Activated CD8-positive, alpha-beta memory T cell treated with anti-CD3 and anti-CD28 coated beads, Interleukin-2, amount 50 U/mL, for 24 hours (primary cell): ENCODE measurements at regions not wholly inside any gene's neighbourhood (a gene's known extent, or its start where the extent isn't known, plus 50 kb on each side); places are given as distances from the start of the nearest gene placed in this dataset.
"Not testable (repeated sequence)": the region's sequence is repeated elsewhere in the genome, so short reads cannot be mapped to it uniquely, and the experiment has no call there.

ENCODE experiments used
- DNase-seq: peaks from one replicate; pipeline ENCODE4 v3.0.0-alpha.2; 2020; ENCODE audit errors: extremely low read depth

- DNase-seq: no peak
These were observed 215.6 kb downstream of the DHX15 start for GRCh38 chr4:24368801-24369200.

- DNase-seq: no peak
These were observed 219.5 kb downstream of the DHX15 start for GRCh38 chr4:24364852-24365251.

- no peak for DNase-seq
These were observed 220.1 kb downstream of the DHX15 start for GRCh38 chr4:24364249-24364648.

GRCh38 chr4:24363751-24364150 is 220.6 kb downstream of the DHX15 start:
- DNase-seq: no peak

GRCh38 chr4:24352112-24352511 is 232.2 kb downstream of the DHX15 start:
- DNase-seq: no peak

GRCh38 chr4:24349168-24349996 is 235.0 kb downstream of the DHX15 start:
- not testable (repeated sequence) for DNase-seq

- DNase-seq: no peak
These were observed 245.1 kb downstream of the DHX15 start for GRCh38 chr4:24339260-24339659.

- DNase-seq: no peak
These were observed 246.7 kb downstream of the DHX15 start for GRCh38 chr4:24337451-24338190.

GRCh38 chr4:24335616-24336015 is 248.7 kb downstream of the DHX15 start:
- no peak for DNase-seq

- DNase-seq: no peak
These were observed 249.4 kb downstream of the DHX15 start for GRCh38 chr4:24334906-24335305.

- no peak for DNase-seq
These were observed 253.8 kb downstream of the DHX15 start for GRCh38 chr4:24330573-24330972.

GRCh38 chr4:24330172-24330571 is 254.2 kb downstream of the DHX15 start:
- DNase-seq: no peak

- no peak for DNase-seq
These were observed 255.6 kb downstream of the DHX15 start for GRCh38 chr4:24328711-24329110.

GRCh38 chr4:24328310-24328709 is 256.0 kb downstream of the DHX15 start:
- DNase-seq: no peak

GRCh38 chr4:24322995-24323394 is 261.4 kb downstream of the DHX15 start:
- no peak for DNase-seq

GRCh38 chr4:24322511-24322910 is 261.8 kb downstream of the DHX15 start:
- DNase-seq: no peak

GRCh38 chr4:24321616-24322015 is 262.7 kb downstream of the DHX15 start:
- DNase-seq: no peak

GRCh38 chr4:24321131-24321530 is 263.2 kb downstream of the DHX15 start:
- DNase-seq: no peak

- no peak for DNase-seq
These were observed 265.0 kb downstream of the DHX15 start for GRCh38 chr4:24319387-24319786.

- no peak for DNase-seq
These were observed 269.3 kb downstream of the DHX15 start for GRCh38 chr4:24315056-24315455.

- no peak for DNase-seq
These were observed 272.0 kb downstream of the DHX15 start for GRCh38 chr4:24312261-24312913.

- no peak for DNase-seq
These were observed 280.4 kb downstream of the DHX15 start for GRCh38 chr4:24303926-24304325.

- no peak for DNase-seq
These were observed 285.4 kb downstream of the DHX15 start for GRCh38 chr4:24298911-24299310.
